ENCODE measurements at regions not wholly inside any gene's neighbourhood (a gene's known extent, or its start where the extent isn't known, plus 50 kb on each side); places are given as distances from the start of the nearest gene placed in this dataset.
"Not testable (repeated sequence)": the region's sequence is repeated elsewhere in the genome, so short reads cannot be mapped to it uniquely, and the experiment has no call there.

GRCh38 chr11:119586181-119586580, 142.8 kb downstream of the NECTIN1 start:
- in situ Hi-C loops (cut with MboI; ENCODE audit: low pct_unique_long_range_greater_than_20kb, low sequenced_read_pairs), result no loop called here

GRCh38 chr11:119585043-119585781, 143.8 kb downstream of the NECTIN1 start:
- in situ Hi-C loops (cut with MboI; ENCODE audit: low pct_unique_long_range_greater_than_20kb, low sequenced_read_pairs), result no loop called here
- no peak for DNase-seq

More at GRCh38 chr11:119586181-119586580, 142.8 kb downstream of the NECTIN1 start:
- no peak for DNase-seq

GRCh38 chr11:119584193-119585042, 144.6 kb downstream of the NECTIN1 start:
- DNase-seq, result peak; percentile 95
- in situ Hi-C loops (cut with MboI; ENCODE audit: low pct_unique_long_range_greater_than_20kb, low sequenced_read_pairs), result no loop called here

- DNase-seq, result no peak
- in situ Hi-C loops (cut with MboI; ENCODE audit: low pct_unique_long_range_greater_than_20kb, low sequenced_read_pairs), result no loop called here
Observed at GRCh38 chr11:119583585-119583984, 145.4 kb downstream of the NECTIN1 start.

- DNase-seq; in situ Hi-C loops (cut with MboI; ENCODE audit: low pct_unique_long_range_greater_than_20kb, low sequenced_read_pairs): not testable (repeated sequence)
Observed at GRCh38 chr11:119581396-119581795, 147.6 kb downstream of the NECTIN1 start.

- in situ Hi-C loops (cut with MboI; ENCODE audit: low pct_unique_long_range_greater_than_20kb, low sequenced_read_pairs), result no loop called here
- no peak for DNase-seq
Observed at GRCh38 chr11:119580751-119581150, 148.2 kb downstream of the NECTIN1 start.

DNA sequence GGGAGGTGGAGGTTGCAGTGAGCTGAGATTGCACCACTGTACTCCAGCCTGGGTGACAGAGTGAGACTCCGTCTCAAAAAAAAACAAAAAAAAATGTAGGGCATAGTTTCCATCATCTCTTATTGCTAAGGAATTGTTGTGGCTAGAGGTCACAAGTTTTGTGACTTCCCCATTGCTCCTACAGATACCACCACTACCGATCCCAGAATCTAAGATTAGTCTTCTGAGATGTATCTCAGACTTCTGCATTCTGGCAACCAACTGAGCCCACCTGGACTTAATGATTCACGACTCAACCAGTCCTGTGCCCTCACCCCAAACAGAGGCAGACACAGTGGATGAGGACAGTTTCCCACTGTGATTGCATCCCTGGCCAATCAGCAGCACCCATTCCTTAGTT, 148.9 kb downstream of the NECTIN1 start:
- in situ Hi-C loops (cut with MboI; ENCODE audit: low pct_unique_long_range_greater_than_20kb, low sequenced_read_pairs), result no loop called here
- DNase-seq, result no peak

DNA sequence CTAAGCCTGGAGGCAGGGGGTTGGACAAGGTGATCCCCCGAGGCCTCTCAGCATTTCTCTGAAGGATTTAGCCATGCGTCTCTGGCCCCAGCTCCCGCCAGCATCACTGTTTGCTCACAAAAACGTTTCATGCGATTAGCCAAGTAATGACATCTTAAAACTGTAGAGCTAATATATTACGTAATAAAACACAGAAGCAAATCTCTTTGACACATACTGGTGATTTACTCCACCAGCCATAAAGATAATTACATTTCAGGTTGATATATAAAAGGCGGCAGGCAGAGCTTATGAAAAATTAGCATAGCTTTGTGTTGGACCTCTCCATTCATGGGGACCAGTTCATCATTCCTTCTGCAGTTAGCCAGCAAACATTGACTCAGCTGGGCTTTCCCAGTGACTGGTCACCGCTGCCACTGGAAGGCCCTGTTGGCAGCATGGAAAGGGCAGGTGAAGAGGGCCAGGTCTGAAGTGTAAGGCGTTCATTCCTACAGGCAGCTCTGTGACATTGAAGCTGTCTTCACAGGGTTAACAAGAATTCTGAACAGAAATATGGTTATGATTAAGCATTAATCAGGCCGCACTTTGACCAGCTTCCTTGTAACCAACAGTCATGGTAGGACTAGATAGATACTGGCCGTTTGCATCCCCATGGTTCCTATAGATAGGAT, 150.3 kb downstream of the NECTIN1 start:
- no peak for DNase-seq
- in situ Hi-C loops (cut with MboI; ENCODE audit: low pct_unique_long_range_greater_than_20kb, low sequenced_read_pairs), result no loop called here

GRCh38 chr11:119573858-119574257, 150.9 kb upstream of the THY1 start:
- in situ Hi-C loops (cut with MboI; ENCODE audit: low pct_unique_long_range_greater_than_20kb, low sequenced_read_pairs), result no loop called here
- DNase-seq, result peak; percentile 94

DNA sequence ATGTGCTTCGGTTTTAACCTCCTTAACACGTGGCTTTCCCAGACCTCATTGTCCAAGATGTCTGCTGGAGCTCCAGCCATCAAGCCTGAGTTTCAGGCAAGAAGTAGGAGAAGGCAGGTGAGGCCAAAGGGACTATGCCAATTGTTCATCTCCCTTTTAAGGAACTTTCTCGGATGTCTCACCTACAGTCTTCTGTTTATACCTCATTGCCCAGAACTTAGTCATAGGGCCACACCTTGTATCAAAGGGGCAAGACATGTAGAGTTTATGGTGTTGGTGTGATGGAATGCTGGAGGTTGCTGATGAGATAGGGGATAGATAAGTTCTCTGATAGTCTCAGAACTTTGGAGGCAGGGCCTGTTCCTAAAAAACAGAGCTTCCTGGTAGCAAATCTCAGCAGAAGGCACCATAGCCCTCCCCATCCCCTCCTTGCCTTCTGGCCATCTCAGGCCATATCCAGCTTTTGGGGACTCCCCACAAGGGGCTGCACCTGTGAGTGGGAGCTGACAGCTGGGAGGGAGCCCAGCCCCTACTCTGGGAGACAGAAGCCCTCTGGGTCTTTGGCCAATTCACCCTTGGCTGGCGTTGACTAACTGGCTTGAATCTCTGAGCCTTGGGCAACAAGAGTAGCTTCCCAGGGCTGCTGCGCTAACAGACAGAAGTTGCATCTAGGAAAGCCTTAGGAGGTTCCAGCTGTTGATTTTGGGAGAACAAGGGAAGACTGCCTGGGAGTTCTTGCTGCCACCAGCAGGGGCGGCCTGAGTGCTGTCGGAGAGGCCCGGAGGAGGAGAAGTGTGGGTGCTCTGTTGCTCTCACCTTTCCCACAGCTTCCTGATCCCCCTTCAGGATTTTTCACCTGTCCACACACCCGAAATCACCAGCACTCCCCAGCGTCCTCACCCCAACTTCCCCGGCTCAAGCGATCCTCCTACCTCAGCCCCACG, 149.8 kb upstream of the THY1 start:
- in situ Hi-C loops (cut with MboI; ENCODE audit: low pct_unique_long_range_greater_than_20kb, low sequenced_read_pairs), result no loop called here
- no peak for DNase-seq

DNA sequence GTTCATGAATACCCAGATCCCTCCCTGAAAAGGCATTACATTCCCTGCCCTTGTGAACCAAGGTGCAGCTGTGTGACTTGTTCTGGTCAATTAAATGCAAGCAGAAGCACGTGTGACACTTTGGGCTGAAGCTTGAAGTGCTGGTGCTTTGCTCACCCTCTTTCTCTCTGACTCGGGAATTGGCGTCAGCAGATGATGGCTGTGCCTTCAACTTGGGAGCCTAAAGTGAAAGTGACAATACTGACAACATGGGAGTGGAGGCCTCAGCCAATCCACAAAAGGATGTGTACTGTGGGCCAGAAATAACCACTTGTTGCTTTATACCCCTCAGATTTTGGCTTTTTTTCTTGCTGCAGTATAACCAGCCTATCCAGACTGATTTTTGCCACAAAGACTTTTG, 148.3 kb upstream of the THY1 start:
- in situ Hi-C loops (cut with MboI; ENCODE audit: low pct_unique_long_range_greater_than_20kb, low sequenced_read_pairs), result no loop called here
- no peak for DNase-seq

DNA sequence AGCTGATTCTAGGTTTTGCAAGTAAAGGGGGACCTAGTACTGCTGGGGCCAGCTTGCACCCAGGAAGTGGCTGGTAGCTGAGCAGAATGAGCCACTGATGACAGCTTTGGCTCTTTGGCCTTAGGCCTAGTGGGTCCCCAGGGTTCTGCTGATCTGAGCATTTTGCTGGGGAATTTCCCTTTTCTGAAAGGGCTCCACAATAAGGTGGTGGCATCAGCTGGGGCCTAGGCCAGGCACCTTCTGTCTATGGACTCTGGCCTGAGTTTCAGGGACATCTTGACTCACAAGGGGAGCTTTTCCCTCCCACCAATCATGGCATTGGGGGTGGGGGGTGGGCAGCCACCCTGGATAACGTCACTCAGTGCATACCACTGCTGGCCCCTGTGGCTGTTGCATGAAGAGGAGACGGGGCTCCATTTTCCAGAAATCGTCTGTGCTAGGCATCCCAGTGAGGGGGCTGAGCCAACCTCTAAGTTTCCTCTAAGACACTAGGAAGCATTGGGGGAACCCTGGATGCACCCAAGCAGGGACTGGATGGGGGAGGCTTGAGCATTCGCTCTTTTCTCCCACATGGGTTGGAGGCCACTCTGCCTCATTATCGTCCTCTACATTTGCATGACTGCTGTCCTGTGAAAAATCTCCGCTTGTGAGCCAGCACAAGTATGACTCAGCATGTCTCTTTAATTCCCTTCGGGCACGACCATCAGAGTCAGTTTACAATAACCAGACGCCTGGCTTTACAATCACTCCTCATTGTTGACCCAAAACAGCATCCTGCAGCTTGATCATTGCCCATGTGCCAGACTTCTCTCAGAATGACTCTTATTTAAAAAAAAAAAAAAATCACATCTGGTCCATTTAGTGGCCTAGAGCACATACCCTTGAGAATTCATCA, 145.0 kb upstream of the THY1 start:
- in situ Hi-C loops (cut with MboI; ENCODE audit: low pct_unique_long_range_greater_than_20kb, low sequenced_read_pairs), result no loop called here
- DNase-seq, result no peak

GRCh38 chr11:119566319-119566718, 143.3 kb upstream of the THY1 start:
- in situ Hi-C loops (cut with MboI; ENCODE audit: low pct_unique_long_range_greater_than_20kb, low sequenced_read_pairs), result no loop called here
- no peak for DNase-seq

GRCh38 chr11:119565693-119566092, 142.7 kb upstream of the THY1 start:
- DNase-seq; in situ Hi-C loops (cut with MboI; ENCODE audit: low pct_unique_long_range_greater_than_20kb, low sequenced_read_pairs): not testable (repeated sequence)

DNA sequence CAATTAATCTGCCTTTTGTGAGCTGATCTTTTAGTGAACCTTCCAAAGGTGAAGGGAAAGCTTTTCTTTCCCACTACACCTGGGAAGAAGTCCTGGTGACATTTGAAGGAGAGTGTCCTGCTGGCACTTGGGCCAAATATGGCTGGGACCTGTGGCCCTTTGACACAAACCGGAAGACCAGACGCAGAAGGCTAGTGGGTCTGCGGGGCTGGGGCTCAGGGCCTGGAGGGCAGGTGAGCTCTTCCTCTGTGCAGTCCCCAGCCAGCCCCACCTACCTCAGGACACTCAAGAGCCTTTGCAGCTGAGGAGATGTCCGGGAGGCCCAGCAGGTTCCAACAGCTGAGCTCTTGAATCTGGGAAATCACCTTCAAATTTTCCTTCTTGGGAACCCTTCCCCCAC, 138.0 kb upstream of the THY1 start:
- in situ Hi-C loops (cut with MboI; ENCODE audit: low pct_unique_long_range_greater_than_20kb, low sequenced_read_pairs), result no loop called here
- DNase-seq, result no peak

DNA sequence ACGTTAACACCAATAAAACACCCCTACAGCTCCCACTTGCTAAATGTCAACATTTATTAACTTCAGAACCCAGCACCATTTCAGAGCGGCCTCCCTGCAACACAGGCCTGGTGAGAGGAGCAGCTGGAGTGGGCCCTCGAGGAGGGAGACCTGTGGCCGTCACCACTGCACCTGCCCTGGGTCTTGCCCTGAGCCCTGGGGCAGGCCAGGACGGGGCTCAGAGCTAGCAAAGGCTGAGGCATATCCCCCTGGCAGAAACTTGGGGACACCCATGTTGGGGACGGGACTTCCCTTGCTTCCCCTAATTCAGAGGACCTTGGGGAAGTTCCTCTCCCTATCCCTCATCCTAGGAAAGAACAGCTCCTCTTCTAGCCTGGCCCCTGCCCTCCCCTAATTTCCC, 137.3 kb upstream of the THY1 start:
- DNase-seq, result no peak
- in situ Hi-C loops (cut with MboI; ENCODE audit: low pct_unique_long_range_greater_than_20kb, low sequenced_read_pairs), result no loop called here

DNA sequence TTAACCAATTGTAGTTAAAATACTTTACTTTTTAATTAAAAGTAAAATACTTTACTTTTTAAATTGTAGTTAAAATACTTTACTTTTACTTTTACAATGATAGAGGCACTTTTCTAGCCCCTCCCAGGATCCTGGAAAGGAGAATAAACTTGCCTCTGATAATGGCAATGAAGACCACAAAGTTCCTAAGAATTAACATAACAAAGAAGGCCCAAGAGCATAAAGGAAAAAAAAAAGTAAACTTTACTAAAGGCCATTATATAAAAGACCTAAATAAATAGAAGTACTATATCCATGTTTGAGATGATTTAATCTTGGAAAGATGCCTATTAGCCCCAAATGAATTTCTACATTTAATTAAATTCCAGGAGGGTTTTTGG, 129.1 kb upstream of the THY1 start:
- in situ Hi-C loops (cut with MboI; ENCODE audit: low pct_unique_long_range_greater_than_20kb, low sequenced_read_pairs), result no loop called here
- no peak for DNase-seq
